Mammary epithelial cell (primary cell): ENCODE measurements at regions not wholly inside any gene's neighbourhood (a gene's known extent, or its start where the extent isn't known, plus 50 kb on each side); places are given as distances from the start of the nearest gene placed in this dataset.

Experiments used
- EZH2 ChIP-seq: IDR thresholded peaks from 2 replicates; pipeline ENCODE4 v1.6.1; 2012; ENCODE audit warnings: low read length, inconsistent platforms, borderline replicate concordance
- TF ChIP-seq, protein P1 (sequence below), 2 donors: IDR thresholded peaks in 1 of 2; conservative IDR thresholded peaks in 1 of 2; 2 replicates each; pipeline ENCODE4 v1.5.1; 2011 to 2012; ENCODE audit warnings: inconsistent platforms in 2 of 2, low read length in 2 of 2, mild to moderate bottlenecking in 2 of 2, control low read depth in 1 of 2, low read depth in 1 of 2; ENCODE audit not compliant: insufficient read depth in 1 of 2; ENCODE audit errors: extremely low read depth in 1 of 2

GRCh38 chr13:99650410-99650809 lies 149.1 kb downstream of the TM9SF2 start:
- TF ChIP-seq, protein P1, sequence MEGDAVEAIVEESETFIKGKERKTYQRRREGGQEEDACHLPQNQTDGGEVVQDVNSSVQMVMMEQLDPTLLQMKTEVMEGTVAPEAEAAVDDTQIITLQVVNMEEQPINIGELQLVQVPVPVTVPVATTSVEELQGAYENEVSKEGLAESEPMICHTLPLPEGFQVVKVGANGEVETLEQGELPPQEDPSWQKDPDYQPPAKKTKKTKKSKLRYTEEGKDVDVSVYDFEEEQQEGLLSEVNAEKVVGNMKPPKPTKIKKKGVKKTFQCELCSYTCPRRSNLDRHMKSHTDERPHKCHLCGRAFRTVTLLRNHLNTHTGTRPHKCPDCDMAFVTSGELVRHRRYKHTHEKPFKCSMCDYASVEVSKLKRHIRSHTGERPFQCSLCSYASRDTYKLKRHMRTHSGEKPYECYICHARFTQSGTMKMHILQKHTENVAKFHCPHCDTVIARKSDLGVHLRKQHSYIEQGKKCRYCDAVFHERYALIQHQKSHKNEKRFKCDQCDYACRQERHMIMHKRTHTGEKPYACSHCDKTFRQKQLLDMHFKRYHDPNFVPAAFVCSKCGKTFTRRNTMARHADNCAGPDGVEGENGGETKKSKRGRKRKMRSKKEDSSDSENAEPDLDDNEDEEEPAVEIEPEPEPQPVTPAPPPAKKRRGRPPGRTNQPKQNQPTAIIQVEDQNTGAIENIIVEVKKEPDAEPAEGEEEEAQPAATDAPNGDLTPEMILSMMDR (conservative IDR thresholded peaks at IDR 0.05 in 1 of 2, IDR thresholded peaks at IDR 0.05 in 1 of 2; ENCODE audit: extremely low read depth in 1 of 2, insufficient read depth in 1 of 2, low read depth in 1 of 2, low read length in 2 of 2) = no peak
- TF ChIP-seq EZH2 = no peak
